OCI-LY3 (cell line): ENCODE measurements at regions not wholly inside any gene's neighbourhood (a gene's known extent, or its start where the extent isn't known, plus 50 kb on each side); places are given as distances from the start of the nearest gene placed in this dataset.
"Not testable (repeated sequence)": the region's sequence is repeated elsewhere in the genome, so short reads cannot be mapped to it uniquely, and the experiment has no call there.

ENCODE experiments used
- H2AFZ ChIP-seq: fragments of 200-600, 300-600 bp; shearing (Covaris generic); 2 replicates; pipeline ENCODE4 v1.6.0; 2014; ENCODE audit warnings: antibody characterized with exemption, low read depth, low read length
- H3K27ac ChIP-seq: fragments of 200-600, 300-600 bp; sonication (generic); 2 replicates; pipeline ENCODE4 v1.5.1; 2014; ENCODE audit warnings: mild to moderate bottlenecking, low read length, moderate library complexity, mixed read lengths
- H3K27me3 ChIP-seq: fragments of 200-600, 300-600 bp; sonication (generic); 2 replicates; pipeline ENCODE4 v1.6.1; 2014; ENCODE audit warnings: low read depth, low read length, mixed read lengths
- H3K36me3 ChIP-seq: fragments of 200-600, 300-600 bp; sonication (generic); replicated peaks from 2 replicates; pipeline ENCODE3; 2014; ENCODE audit warnings: low read depth, low read length, mixed read lengths
- H3K4me1 ChIP-seq: fragments of 300-600, 200-600 bp; sonication (generic); 2 replicates; pipeline ENCODE4 v1.6.1; 2014; ENCODE audit warnings: low read length, mixed read lengths
- H3K4me2 ChIP-seq: fragments of 200-600, 300-600 bp; sonication (generic); 2 replicates; pipeline ENCODE4 v1.6.1; 2014; ENCODE audit warnings: low read length, mixed read lengths
- H3K4me3 ChIP-seq: fragments of 300-600, 200-600 bp; sonication (generic); 2 replicates; pipeline ENCODE4 v1.5.1; 2014; ENCODE audit warnings: antibody characterized with exemption, mild to moderate bottlenecking, low read length, moderate library complexity
- H3K79me2 ChIP-seq: fragments of 300-600, 200-600 bp; shearing (Covaris generic); 2 replicates; pipeline ENCODE4 v1.6.1; 2014; ENCODE audit warnings: mild to moderate bottlenecking, low read length, mixed read lengths
- H3K9ac ChIP-seq: fragments of 300-600, 200-600 bp; shearing (Covaris generic); 2 replicates; pipeline ENCODE4 v1.6.0; 2014; ENCODE audit warnings: mild to moderate bottlenecking, low read length, moderate library complexity
- H3K9me3 ChIP-seq: fragments of 200-600, 300-600 bp; shearing (Covaris generic); 2 replicates; pipeline ENCODE4 v1.6.1; 2014; ENCODE audit warnings: low read length, mixed read lengths; ENCODE audit not compliant: insufficient read depth
- H4K20me1 ChIP-seq: fragments of 200-600, 300-600 bp; sonication (generic); 2 replicates; pipeline ENCODE4 v1.6.1; 2016; ENCODE audit warnings: low read length, mixed read lengths; ENCODE audit not compliant: insufficient read depth
- CTCF ChIP-seq: fragments of 200-600, 300-600 bp; sonication (generic); IDR thresholded peaks from 2 replicates; pipeline ENCODE4 v1.5.1; 2014; ENCODE audit warnings: antibody characterized with exemption, low read length, low read depth
- EZH2phosphoT487 ChIP-seq: fragments of 200-600 bp; shearing (Covaris generic); IDR thresholded peaks from 2 replicates; pipeline ENCODE4 v1.6.1; 2018; ENCODE audit warnings: antibody characterized with exemption, mixed run types, low read depth

DNA sequence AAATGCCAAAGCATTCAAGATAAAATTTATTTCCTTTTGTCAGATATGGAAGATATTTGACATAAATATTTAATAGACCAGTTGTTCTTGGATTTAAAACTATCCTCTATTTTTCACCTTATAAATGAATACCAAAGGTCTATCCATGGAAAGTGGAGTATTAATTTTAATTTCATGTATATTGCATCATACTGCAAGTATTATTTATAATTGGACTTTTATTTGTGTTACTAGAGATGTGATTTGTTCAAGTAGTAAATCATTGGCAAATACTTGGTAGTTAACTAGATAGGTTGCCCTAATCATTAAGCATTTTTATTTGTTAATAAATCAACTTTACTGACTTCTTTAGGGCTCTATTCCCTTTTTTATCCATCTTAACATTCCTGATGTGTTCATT, 98.1 kb downstream of the CDC14C start:
- Histone ChIP-seq H3K4me3 (no peak overlapping the region), H3K36me3 (no peaks in the 10 kb centered on the region), H3K27ac (no peak overlapping the region), H2AFZ (no peak overlapping the region), H3K4me1 (no peaks in the 10 kb centered on the region), H3K9ac (no peak overlapping the region), H3K4me2 (no peak overlapping the region), H3K9me3 (no peaks in the 10 kb centered on the region), H4K20me1 (no peaks in the 10 kb centered on the region), H3K79me2 (no peaks in the 10 kb centered on the region), H3K27me3 (no peaks in the 10 kb centered on the region)
- no peak for TF ChIP-seq CTCF
- TF ChIP-seq EZH2phosphoT487: no peak

DNA sequence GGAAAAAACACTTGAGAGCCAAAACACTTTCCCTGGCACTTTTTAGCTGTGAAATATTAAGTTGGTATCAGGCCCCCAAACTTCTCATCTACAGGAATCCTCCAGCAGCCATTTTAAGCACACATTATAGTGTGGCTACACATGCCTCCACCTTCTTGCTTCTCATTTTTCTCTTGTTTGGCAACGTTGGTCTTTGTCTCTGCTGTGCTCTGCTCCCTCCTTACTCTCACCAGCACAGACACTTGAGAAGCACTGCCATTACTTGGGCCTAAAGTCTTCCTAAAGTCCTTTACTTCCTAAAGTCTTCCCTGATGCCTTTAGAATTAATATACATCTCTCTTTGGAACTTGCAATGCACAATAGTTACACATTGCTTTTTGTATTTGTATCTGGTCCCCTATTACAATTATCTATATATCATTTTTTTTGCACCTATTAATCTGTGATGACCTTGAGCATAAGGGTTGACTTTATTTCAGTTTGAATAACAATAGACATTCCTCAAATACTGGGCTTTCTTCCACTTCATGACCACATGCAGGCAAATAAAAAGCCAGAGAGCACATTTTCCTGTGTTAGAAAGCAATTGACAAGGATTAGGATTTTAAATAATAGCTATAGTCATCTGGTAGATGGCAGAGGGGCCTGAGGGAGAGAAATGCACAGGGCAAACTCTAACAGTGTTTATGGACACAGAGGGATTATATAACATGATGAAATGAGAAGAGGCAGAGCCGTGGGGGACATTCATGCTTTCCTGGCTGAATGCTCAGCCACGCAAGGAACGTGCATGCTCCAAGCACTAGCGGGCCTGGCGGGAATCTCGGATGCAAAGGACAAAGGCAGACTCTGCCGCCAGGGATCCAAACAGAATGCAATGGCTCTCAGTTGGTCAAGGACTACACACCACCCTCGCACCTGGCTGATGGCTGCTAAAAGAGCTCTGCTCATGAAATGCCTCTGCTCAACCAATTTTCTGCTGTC, 99.3 kb downstream of the CDC14C start:
- Histone ChIP-seq H3K27ac (no peak overlapping the region), H3K27me3 (no peaks in the 10 kb centered on the region), H3K79me2 (no peaks in the 10 kb centered on the region), H3K9ac (no peak overlapping the region), H2AFZ (no peak overlapping the region), H3K4me3 (no peak overlapping the region), H3K4me2 (no peak overlapping the region), H3K9me3 (no peaks in the 10 kb centered on the region), H4K20me1 (no peaks in the 10 kb centered on the region), H3K4me1 (no peaks in the 10 kb centered on the region), H3K36me3 (no peaks in the 10 kb centered on the region)
- no peak for TF ChIP-seq EZH2phosphoT487
- TF ChIP-seq CTCF: no peak

DNA sequence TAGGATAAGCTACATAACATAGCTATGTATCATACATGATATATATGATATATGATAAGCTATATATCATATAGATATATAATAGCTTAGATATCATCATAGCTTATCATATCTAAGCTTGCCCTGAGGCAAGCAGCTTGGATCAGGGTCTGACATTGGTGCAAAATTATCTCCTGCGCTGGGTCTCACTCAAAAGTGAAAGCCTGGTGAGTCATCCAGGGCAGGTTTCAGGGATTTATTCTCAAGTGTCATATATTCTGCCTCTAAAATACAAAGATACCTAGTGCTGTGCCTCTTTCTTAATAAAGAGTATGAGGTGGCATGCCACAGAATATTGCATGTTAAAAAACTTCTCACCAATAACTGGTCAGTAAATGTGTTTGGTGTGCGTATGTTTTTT, 105.9 kb downstream of the CDC14C start:
- no peak overlapping the region for H3K4me2 ChIP-seq
- H3K9me3 ChIP-seq: no peaks in the 10 kb centered on the region
- H3K9ac ChIP-seq: no peak overlapping the region
- no peaks in the 10 kb centered on the region for H3K79me2 ChIP-seq
- H3K36me3 ChIP-seq: no peaks in the 10 kb centered on the region
- H3K4me3 ChIP-seq: no peak overlapping the region
- H3K27me3 ChIP-seq: no peaks in the 10 kb centered on the region; the same call in 1 of the 2 replicates
- no peaks in the 10 kb centered on the region for H3K4me1 ChIP-seq
- H4K20me1 ChIP-seq: no peaks in the 10 kb centered on the region
- H2AFZ ChIP-seq: no peak overlapping the region
- no peak overlapping the region for H3K27ac ChIP-seq
- TF ChIP-seq EZH2phosphoT487: no peak
- TF ChIP-seq CTCF: no peak

DNA sequence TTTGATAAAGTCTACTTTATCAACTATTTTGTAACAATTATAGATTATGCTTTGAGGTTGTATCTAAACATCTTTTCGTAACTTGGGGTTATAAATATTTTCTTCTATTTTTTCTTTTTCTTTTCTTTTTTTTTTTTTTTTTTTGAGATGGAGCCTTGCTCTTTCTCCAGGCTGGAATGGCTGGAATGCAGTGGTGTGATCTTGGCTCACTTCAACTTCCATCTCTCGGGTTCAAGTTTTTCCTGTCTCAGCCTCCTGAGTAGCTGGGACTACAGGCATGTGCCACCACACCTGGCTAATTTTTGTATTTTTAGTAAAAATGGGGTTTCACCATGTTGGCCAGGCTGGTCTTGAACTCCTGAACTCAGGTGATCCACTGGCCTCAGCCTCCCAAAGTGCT, 108.8 kb downstream of the CDC14C start:
- not testable (repeated sequence) for H4K20me1 ChIP-seq, H3K4me3 ChIP-seq, H3K36me3 ChIP-seq

More for the DNA sequence above, 108.8 kb downstream of the CDC14C start:
- not testable (repeated sequence) for H3K79me2 ChIP-seq, H3K27ac ChIP-seq, H3K27me3 ChIP-seq, H2AFZ ChIP-seq, H3K4me1 ChIP-seq, H3K9me3 ChIP-seq, H3K4me2 ChIP-seq, H3K9ac ChIP-seq
